ENCODE measurements at regions not wholly inside any gene's neighbourhood (a gene's known extent, or its start where the extent isn't known, plus 50 kb on each side); places are given as distances from the start of the nearest gene placed in this dataset.

DNA sequence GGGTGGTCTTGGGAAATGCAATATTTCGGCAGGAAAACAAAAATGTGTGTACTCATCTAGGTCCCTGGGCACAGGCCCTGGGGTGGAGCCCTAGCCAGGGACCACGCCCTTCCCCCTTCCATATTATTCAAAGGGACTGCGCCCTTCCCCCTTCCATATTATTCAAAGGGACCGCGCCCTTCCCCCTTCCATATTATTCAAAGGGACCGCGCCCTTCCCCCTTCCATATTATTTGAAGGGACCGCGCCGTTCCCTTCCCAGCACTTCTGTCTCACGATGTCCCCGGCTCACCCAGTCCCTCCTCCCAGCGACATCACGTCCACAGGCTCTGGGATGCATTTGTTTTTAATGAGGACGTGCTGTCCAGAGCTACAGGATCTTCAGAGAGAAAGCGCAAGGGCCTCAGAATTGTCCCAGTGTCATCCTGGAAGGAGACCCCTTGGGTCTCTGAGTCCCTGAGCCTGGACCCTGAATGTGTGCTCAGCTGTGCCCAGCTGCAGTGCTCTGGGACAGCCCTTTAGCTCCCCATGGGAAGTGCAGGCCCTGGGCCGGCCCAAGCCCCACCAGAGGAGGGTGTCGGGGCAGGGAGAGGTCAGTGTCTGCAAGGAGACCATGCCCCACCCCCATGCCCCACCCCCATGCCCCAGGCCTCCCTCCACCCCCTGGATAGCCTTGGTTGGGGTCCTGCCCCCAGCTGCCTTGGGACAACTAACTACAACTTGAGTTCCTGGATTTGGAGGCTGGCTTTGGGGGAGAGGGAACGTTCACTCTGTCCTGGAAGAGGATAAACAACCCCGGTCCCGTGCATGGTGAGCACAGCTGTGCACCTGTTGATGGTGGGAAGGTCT is 810.0 kb downstream of the BRD1 start:
- DNase-seq (ENCODE audit: low read depth), result no peak
- no peak overlapping the region for H3K4me3 ChIP-seq (ENCODE audit: low read depth, low read length)
- TF ChIP-seq, protein P1, sequence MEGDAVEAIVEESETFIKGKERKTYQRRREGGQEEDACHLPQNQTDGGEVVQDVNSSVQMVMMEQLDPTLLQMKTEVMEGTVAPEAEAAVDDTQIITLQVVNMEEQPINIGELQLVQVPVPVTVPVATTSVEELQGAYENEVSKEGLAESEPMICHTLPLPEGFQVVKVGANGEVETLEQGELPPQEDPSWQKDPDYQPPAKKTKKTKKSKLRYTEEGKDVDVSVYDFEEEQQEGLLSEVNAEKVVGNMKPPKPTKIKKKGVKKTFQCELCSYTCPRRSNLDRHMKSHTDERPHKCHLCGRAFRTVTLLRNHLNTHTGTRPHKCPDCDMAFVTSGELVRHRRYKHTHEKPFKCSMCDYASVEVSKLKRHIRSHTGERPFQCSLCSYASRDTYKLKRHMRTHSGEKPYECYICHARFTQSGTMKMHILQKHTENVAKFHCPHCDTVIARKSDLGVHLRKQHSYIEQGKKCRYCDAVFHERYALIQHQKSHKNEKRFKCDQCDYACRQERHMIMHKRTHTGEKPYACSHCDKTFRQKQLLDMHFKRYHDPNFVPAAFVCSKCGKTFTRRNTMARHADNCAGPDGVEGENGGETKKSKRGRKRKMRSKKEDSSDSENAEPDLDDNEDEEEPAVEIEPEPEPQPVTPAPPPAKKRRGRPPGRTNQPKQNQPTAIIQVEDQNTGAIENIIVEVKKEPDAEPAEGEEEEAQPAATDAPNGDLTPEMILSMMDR (IDR thresholded peaks at IDR 0.05; ENCODE audit: control insufficient read depth, extremely low read depth, insufficient read depth), result no peak

DNA sequence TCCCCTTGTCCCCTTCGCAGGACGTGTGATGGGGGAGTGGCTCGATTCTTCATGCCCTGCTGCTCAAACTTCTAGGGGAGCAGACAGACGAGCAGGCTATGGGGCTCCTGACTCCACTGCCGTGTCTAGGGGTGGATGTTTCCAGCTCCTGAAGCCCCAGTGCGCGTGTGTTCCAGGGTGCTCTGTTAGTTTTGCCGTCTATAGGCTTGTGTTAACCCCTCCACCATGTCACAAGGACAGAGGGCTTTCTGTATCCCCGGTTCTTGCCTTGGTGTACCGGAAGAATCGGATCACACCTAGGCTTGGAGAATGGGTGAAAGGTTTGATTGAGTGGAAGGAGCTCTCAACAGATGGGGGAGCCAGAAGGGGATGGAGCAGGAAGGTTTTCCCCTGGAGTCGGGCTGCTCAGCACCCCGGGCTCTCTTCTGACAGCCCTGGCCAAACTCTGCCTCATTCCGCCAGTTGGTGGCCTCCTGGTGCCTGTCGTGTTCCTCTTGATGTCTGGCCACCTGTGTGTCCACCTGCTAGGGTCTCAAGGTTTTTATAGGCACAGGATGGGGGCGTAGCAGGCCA is 810.7 kb downstream of the BRD1 start:
- TF ChIP-seq, protein P1 (IDR thresholded peaks at IDR 0.05; ENCODE audit: control insufficient read depth, extremely low read depth, insufficient read depth), result no peak
- H3K4me3 ChIP-seq (ENCODE audit: low read depth, low read length), result no peak overlapping the region
- DNase-seq (ENCODE audit: low read depth), result no peak

DNA sequence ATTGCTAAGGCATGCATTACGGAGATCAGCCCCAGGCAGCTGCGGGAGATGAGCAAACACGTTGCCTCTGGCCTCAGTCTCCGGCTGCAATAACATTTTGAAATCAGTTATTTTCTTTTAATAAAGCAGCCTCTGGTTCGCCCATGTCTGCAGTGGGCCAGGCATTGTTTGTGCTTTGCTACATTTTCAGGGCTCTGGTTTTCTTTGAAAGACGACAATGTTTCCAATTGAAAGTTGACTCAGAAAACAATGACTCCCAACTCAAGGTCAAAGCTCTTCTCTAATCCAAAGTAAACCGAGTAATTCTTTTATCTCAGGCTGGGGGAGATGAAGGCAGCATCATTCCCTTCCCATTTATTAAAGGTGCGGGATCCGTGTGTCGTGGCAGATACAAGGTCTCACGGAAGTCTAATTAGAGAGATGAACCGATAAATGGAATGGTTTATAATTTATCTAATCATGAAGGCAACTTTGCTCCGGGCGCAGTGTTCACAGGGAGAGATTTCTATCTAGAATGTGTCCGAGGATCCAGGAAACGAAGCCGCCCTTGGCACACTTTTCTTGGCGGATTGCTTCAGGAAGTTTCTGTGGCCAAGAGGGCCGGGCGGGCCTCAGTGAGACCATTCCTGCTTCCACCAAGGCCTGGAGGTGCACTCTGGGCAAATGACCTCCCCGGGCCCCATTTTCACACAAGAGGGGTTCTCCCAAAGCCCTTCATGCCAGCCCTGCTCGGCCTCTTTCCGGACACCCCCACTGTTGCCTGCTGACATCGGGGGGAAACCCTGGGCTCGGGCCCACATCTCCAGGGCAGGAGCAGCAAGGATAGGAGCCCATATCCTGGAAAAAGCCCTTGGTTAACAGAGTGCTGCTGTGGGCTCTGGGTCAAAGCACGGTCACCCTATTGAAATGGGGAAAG is 811.4 kb downstream of the BRD1 start:
- TF ChIP-seq, protein P1 (IDR thresholded peaks at IDR 0.05; ENCODE audit: control insufficient read depth, extremely low read depth, insufficient read depth), result no peak
- H3K4me3 ChIP-seq (ENCODE audit: low read depth, low read length), result no peak overlapping the region
- peak; percentile 42 for DNase-seq (ENCODE audit: low read depth)

DNA sequence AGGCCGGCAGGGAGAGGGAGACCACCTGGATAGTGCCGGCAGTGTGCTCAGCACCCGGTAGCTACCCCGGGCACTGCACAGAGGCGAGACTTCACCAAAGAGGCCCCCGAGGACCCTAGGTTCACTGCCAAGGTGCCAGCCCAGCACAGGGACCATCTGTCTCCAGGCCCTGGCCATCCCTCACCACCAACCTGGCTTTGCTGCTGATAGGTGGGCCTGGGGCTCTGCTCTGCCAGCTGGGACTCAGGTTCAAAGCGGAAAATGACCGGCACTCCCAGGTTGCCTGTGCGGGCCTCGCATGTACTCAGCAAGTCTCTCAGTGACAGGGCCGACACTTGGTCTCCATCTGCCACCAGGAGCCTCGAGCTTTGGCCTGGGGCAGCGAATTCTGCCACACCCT is 812.2 kb downstream of the BRD1 start:
- TF ChIP-seq, protein P1 (IDR thresholded peaks at IDR 0.05; ENCODE audit: control insufficient read depth, extremely low read depth, insufficient read depth), result no peak
- no peak overlapping the region for H3K4me3 ChIP-seq (ENCODE audit: low read depth, low read length)
- DNase-seq (ENCODE audit: low read depth), result no peak

DNA sequence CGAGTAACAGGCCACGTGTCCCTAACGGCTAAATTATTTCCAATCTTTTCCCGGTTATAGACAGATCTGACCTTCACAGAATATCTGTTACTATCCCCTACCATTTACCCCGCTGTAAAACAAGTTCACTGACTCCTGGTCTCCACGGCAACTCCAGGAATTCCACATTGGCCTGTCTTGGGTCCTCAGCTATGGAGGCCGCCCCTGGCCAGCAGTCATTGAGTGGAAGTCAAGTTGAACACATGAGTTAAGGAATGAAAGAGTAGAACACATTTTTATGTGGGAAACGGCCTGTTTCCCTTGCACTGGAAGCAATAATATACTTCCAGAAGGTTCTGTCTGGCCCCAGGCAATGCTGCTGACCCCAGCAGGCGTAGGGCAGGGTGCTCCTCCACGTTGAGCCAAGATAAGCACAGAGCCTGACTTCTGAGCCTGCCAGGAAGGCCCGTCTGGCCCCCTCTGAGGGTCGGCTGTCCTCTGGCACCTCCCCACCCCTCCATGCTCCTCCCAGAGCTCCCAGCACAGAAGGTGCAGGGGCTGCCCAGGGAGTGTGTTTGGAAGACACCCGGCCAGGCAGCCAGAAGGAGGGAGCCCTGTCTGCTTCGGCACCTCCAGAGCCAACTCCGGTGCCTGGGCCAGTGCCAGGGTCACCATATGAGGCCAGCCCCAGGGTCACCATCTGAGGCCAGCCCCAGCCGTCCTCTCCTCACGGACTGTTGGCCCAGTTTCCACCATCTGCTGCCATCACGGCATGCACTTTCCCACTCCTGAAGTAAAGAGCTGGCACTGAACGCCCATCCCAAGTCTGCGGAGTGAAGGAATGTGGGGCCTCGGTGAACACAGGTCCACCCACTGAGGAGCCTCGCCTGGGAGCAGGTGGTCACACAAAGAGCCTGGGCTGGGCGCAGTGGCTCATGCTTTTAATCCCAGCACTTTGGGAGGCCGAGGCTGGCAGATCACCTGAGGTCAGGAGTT is 813.2 kb downstream of the BRD1 start:
- TF ChIP-seq, protein P1 (IDR thresholded peaks at IDR 0.05; ENCODE audit: control insufficient read depth, extremely low read depth, insufficient read depth), result no peak
- DNase-seq (ENCODE audit: low read depth), result no peak
- no peak overlapping the region for H3K4me3 ChIP-seq (ENCODE audit: low read depth, low read length)

DNA sequence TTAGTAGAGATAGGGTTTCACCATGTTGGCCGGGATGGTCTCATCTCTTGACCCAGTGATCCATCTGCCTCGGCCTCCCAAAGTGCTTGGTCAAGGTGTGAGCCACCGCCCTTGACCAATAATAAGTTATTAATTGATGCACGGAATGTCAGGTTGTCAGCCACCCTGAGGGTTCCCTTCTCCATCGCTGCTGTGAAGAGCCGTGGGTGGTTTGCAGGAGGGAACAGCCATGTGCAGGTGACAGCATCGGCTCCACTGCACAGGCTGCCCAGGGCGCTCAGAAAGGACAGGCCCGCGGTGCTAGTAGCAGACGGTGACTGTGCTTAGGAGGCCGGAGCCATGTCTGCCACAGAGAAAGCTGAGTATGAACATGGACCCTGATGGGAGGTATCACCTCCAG is 814.0 kb downstream of the BRD1 start:
- no peak for DNase-seq (ENCODE audit: low read depth)
- TF ChIP-seq, protein P1 (IDR thresholded peaks at IDR 0.05; ENCODE audit: control insufficient read depth, extremely low read depth, insufficient read depth), result no peak
- no peak overlapping the region for H3K4me3 ChIP-seq (ENCODE audit: low read depth, low read length)
